SK-N-SH treated with all-trans-retinoic acid at 6 μM for 48 hours (cell line): ENCODE measurements at regions not wholly inside any gene's neighbourhood (a gene's known extent, or its start where the extent isn't known, plus 50 kb on each side); places are given as distances from the start of the nearest gene placed in this dataset.

Experiments
- ATAC-seq: fragments of 200-7000 bp; cut with Tn5 transposase; 3 replicates; pipeline ENCODE4 v1.9.1; 2020; ENCODE audit warnings: mild to moderate bottlenecking, moderate library complexity
- ARNTL ChIP-seq: fragments of 450-650 bp; formaldehyde crosslinking; IDR thresholded peaks from 2 replicates; pipeline ENCODE4 v1.5.0; 2020; ENCODE audit warnings: low read depth, mild to moderate bottlenecking, moderate library complexity, borderline replicate concordance
- BACH2 ChIP-seq: fragments of 250-450 bp; sonication (Bioruptor Pico); IDR thresholded peaks from 2 replicates; pipeline ENCODE4 v1.9.0; 2021; ENCODE audit warnings: mild to moderate bottlenecking, borderline replicate concordance
- CREB5 ChIP-seq: fragments of 250-450 bp; sonication (Bioruptor Pico); IDR thresholded peaks from 2 replicates; pipeline ENCODE4 v1.5.1; 2020; ENCODE audit warnings: low read depth, mild to moderate bottlenecking, moderate library complexity
- CSDC2 ChIP-seq: fragments of 250-450 bp; sonication (Bioruptor Pico); IDR thresholded peaks from 2 replicates; pipeline ENCODE4 v1.5.0; 2020; ENCODE audit warnings: mild to moderate bottlenecking, moderate library complexity
- ESRRG ChIP-seq: fragments of 250-450 bp; sonication (Bioruptor Pico); IDR thresholded peaks from 2 replicates; pipeline ENCODE4 v1.6.1; 2021; ENCODE audit warnings: mild to moderate bottlenecking
- GLIS3 ChIP-seq: fragments of 250-450 bp; sonication (Bioruptor Pico); IDR thresholded peaks from 2 replicates; pipeline ENCODE4 v1.5.0; 2020; ENCODE audit warnings: mild to moderate bottlenecking, moderate library complexity
- ISL1 ChIP-seq: fragments of 250-450 bp; sonication (Bioruptor Pico); IDR thresholded peaks from 2 replicates; pipeline ENCODE4 v2.1.2; 2022; ENCODE audit warnings: mild to moderate bottlenecking, moderate library complexity
- OSR1 ChIP-seq: fragments of 250-450 bp; sonication (Bioruptor Pico); IDR thresholded peaks from 2 replicates; pipeline ENCODE4 v1.8.0; 2022; ENCODE audit warnings: moderate library complexity, mild to moderate bottlenecking, inconsistent platforms
- PATZ1 ChIP-seq: fragments of 250-450 bp; sonication (Bioruptor Pico); IDR thresholded peaks from 2 replicates; pipeline ENCODE4 v1.8.0; 2020; ENCODE audit warnings: mild to moderate bottlenecking, moderate library complexity, borderline replicate concordance
- PPARA ChIP-seq: fragments of 250-450 bp; sonication (Bioruptor Pico); IDR thresholded peaks from 2 replicates; pipeline ENCODE4 v1.5.0; 2020; ENCODE audit warnings: mild to moderate bottlenecking, borderline replicate concordance
- RARB ChIP-seq: fragments of 250-450 bp; sonication (Bioruptor Pico); IDR thresholded peaks from 2 replicates; pipeline ENCODE4 v1.8.0; 2021; ENCODE audit warnings: mild to moderate bottlenecking, moderate library complexity
- SNAI2 ChIP-seq: fragments of 250-450 bp; sonication (Bioruptor Pico); IDR thresholded peaks from 2 replicates; pipeline ENCODE4 v1.5.0; 2020; ENCODE audit warnings: mild to moderate bottlenecking, moderate library complexity
- TCF4 ChIP-seq: fragments of 250-450 bp; sonication (Bioruptor Pico); IDR thresholded peaks from 2 replicates; pipeline ENCODE4 v1.8.0; 2021; ENCODE audit warnings: mild to moderate bottlenecking, moderate library complexity, borderline replicate concordance
- TOX ChIP-seq: fragments of 250-450 bp; sonication (Bioruptor Pico); IDR thresholded peaks from 2 replicates; pipeline ENCODE4 v1.8.0; 2021; ENCODE audit warnings: mild to moderate bottlenecking, moderate library complexity, borderline replicate concordance
- TSHZ2 ChIP-seq: fragments of 250-450 bp; sonication (Bioruptor Pico); IDR thresholded peaks from 2 replicates; pipeline ENCODE4 v1.5.0; 2020; ENCODE audit warnings: mild to moderate bottlenecking, moderate library complexity
- ZC3H10 ChIP-seq: fragments of 250-450 bp; sonication (Bioruptor Pico); IDR thresholded peaks from 2 replicates; pipeline ENCODE4 v1.5.1; 2021; ENCODE audit warnings: mild to moderate bottlenecking, moderate library complexity
- ZFP3 ChIP-seq: fragments of 250-450 bp; sonication (Bioruptor Pico); IDR thresholded peaks from 2 replicates; pipeline ENCODE4 v1.5.0; 2020; ENCODE audit warnings: mild to moderate bottlenecking, moderate library complexity
- ZFP30 ChIP-seq: fragments of 450-650 bp; formaldehyde crosslinking; IDR thresholded peaks from 2 replicates; pipeline ENCODE4 v1.5.0; 2022; ENCODE audit warnings: mild to moderate bottlenecking, moderate library complexity
- ZNF565 ChIP-seq: fragments of 450-650 bp; formaldehyde crosslinking; conservative IDR thresholded peaks from 2 replicates; pipeline ENCODE4 v1.5.0; 2020; ENCODE audit warnings: low read depth, mild to moderate bottlenecking, moderate library complexity
- ZNF70 ChIP-seq: fragments of 450-650 bp; formaldehyde crosslinking; IDR thresholded peaks from 2 replicates; pipeline ENCODE4 v1.5.0; 2020; ENCODE audit warnings: mild to moderate bottlenecking, moderate library complexity
- ZNF8 ChIP-seq: fragments of 450-650 bp; formaldehyde crosslinking; IDR thresholded peaks from 2 replicates; pipeline ENCODE4 v1.5.0; 2020; ENCODE audit warnings: mild to moderate bottlenecking, moderate library complexity

- TF ChIP-seq ZNF8 (CRISPR knock-in tag), result no peak
- no peak for TF ChIP-seq GLIS3 (CRISPR knock-in tag)
- no peak for TF ChIP-seq ZFP30 (CRISPR knock-in tag)
- TF ChIP-seq ISL1 (CRISPR knock-in tag), result no peak
- TF ChIP-seq CREB5 (CRISPR knock-in tag), result no peak
- no peak for ATAC-seq
Observed at GRCh38 chr4:42720533-42720932, 63.6 kb upstream of the ATP8A1 start.

GRCh38 chr4:42719257-42719656 is 62.4 kb upstream of the ATP8A1 start:
- TF ChIP-seq ZC3H10 (CRISPR knock-in tag) (no peak), ISL1 (CRISPR knock-in tag) (no peak), ZNF565 (CRISPR knock-in tag) (no peak), TCF4 (CRISPR knock-in tag) (no peak), TOX (CRISPR knock-in tag) (no peak), CSDC2 (no peak), PPARA (CRISPR knock-in tag) (no peak), ZFP3 (CRISPR knock-in tag) (no peak), ARNTL (CRISPR knock-in tag) (no peak)
- no peak for ATAC-seq

- TF ChIP-seq ZNF70, result no peak
Observed at GRCh38 chr4:42718336-42718735, 61.4 kb upstream of the ATP8A1 start.

GRCh38 chr4:42716996-42717395 is 60.1 kb upstream of the ATP8A1 start:
- no peak for ATAC-seq

More at GRCh38 chr4:42718336-42718735, 61.4 kb upstream of the ATP8A1 start:
- ATAC-seq, result no peak

More at GRCh38 chr4:42716996-42717395, 60.1 kb upstream of the ATP8A1 start:
- TF ChIP-seq SNAI2 (no peak), BACH2 (CRISPR knock-in tag) (no peak), ARNTL (CRISPR knock-in tag) (no peak), TOX (CRISPR knock-in tag) (no peak), RARB (CRISPR knock-in tag) (no peak), ZFP30 (CRISPR knock-in tag) (no peak), ZFP3 (CRISPR knock-in tag) (no peak), ZC3H10 (CRISPR knock-in tag) (no peak), OSR1 (CRISPR knock-in tag) (no peak), CSDC2 (no peak), CREB5 (CRISPR knock-in tag) (no peak), ZNF565 (CRISPR knock-in tag) (no peak), ISL1 (CRISPR knock-in tag) (no peak), TSHZ2 (CRISPR knock-in tag) (no peak), PPARA (CRISPR knock-in tag) (no peak), ESRRG (no peak), TCF4 (CRISPR knock-in tag) (no peak), PATZ1 (CRISPR knock-in tag) (no peak), ZNF70 (no peak)
